IMR-90 (cell line): ENCODE measurements at regions not wholly inside any gene's neighbourhood (a gene's known extent, or its start where the extent isn't known, plus 50 kb on each side); places are given as distances from the start of the nearest gene placed in this dataset.

Experiments
- ATAC-seq: fragments of 200-7000 bp; cut with Tn5 transposase; 2 replicates; pipeline ENCODE4 v1.9.1; 2020; ENCODE audit warnings: low read depth, mild to moderate bottlenecking, moderate library complexity
- BruUV-seq: library from RNA; stranded (reverse); fragments of 400-500 nt; replicated peaks from 2 replicates; lab custom pipeline; 2021; lab: Mats Ljungman, UMichigan
- CTCF ChIA-PET: fragments of 300-600 bp; formaldehyde crosslinking; extraction: SDS; loops from one replicate; lab custom pipeline; 2021; ENCODE audit warnings: antibody characterized with exemption; lab: Yijun Ruan, JAX
- POLR2A ChIA-PET: fragments of 300-600 bp; sonication (Branson Sonifier 250); formaldehyde crosslinking; loops from one replicate; lab custom pipeline; 2022; ENCODE audit warnings: antibody characterized with exemption; ENCODE audit not compliant: unreplicated experiment; lab: Charles Lee
- DNase-seq: peaks from one replicate; pipeline ENCODE4 v3.0.0; 2013
- H2AFZ ChIP-seq: replicated peaks from 2 replicates; pipeline ENCODE3; 2013; ENCODE audit warnings: low read length, mild to moderate bottlenecking; ENCODE audit not compliant: poor library complexity
- H2AK5ac ChIP-seq: 2 replicates; pipeline ENCODE4 v1.6.1; 2013; ENCODE audit warnings: low read depth, low read length, inconsistent platforms
- H2AK9ac ChIP-seq: replicated peaks from 2 replicates; pipeline ENCODE3; 2013; ENCODE audit warnings: mild to moderate bottlenecking, low read depth, low read length, moderate library complexity; ENCODE audit not compliant: poor library complexity
- H2BK120ac ChIP-seq: 2 replicates; pipeline ENCODE4 v1.6.1; 2013; ENCODE audit warnings: low read depth, low read length, inconsistent platforms
- H2BK15ac ChIP-seq: 3 replicates; pipeline ENCODE4 v1.6.1; 2013; ENCODE audit warnings: low read depth, low read length, inconsistent platforms
- H2BK20ac ChIP-seq: 2 replicates; pipeline ENCODE4 v1.6.1; 2013; ENCODE audit warnings: low read depth, mild to moderate bottlenecking, inconsistent platforms, low read length, moderate library complexity
- H2BK5ac ChIP-seq: 2 replicates; pipeline ENCODE4 v1.6.1; 2013; ENCODE audit warnings: mild to moderate bottlenecking, low read depth, low read length, inconsistent platforms; ENCODE audit not compliant: poor library complexity, severe bottlenecking
- H3K14ac ChIP-seq: replicated peaks from 2 replicates; pipeline ENCODE4 v1.6.1; 2013; ENCODE audit warnings: low read depth, low read length, inconsistent platforms
- H3K18ac ChIP-seq: 2 replicates; pipeline ENCODE4 v1.6.1; 2013; ENCODE audit warnings: low read depth, low read length, control low read depth
- H3K23ac ChIP-seq: 2 replicates; pipeline ENCODE4 v1.6.1; 2013; ENCODE audit warnings: low read depth, low read length, inconsistent platforms
- H3K27ac ChIP-seq: 2 replicates; pipeline ENCODE4 v1.5.1; 2013; ENCODE audit warnings: mild to moderate bottlenecking, control low read depth, low read length; ENCODE audit not compliant: insufficient read depth
- H3K27me3 ChIP-seq: 2 replicates; pipeline ENCODE4 v1.6.1; 2013; ENCODE audit warnings: low read length; ENCODE audit not compliant: control insufficient read depth, insufficient read depth
- H3K36me3 ChIP-seq: 2 replicates; pipeline ENCODE4 v1.6.1; 2013; ENCODE audit warnings: low read length, mixed read lengths; ENCODE audit not compliant: control insufficient read depth, insufficient read depth
- H3K4ac ChIP-seq: 2 replicates; pipeline ENCODE4 v1.6.1; 2013; ENCODE audit warnings: low read depth, low read length, inconsistent platforms
- H3K4me1 ChIP-seq: 2 replicates; pipeline ENCODE4 v1.6.1; 2013; ENCODE audit warnings: low read length, mixed read lengths; ENCODE audit not compliant: control insufficient read depth, insufficient read depth
- H3K4me2 ChIP-seq: 2 replicates; pipeline ENCODE4 v1.6.1; 2013; ENCODE audit warnings: low read depth, mild to moderate bottlenecking, control low read depth, low read length, moderate library complexity
- H3K4me3 ChIP-seq: 2 replicates; pipeline ENCODE4 v1.5.1; 2013; ENCODE audit warnings: low read depth, mild to moderate bottlenecking, control low read depth, low read length, moderate library complexity; ENCODE audit not compliant: insufficient read depth
- H3K56ac ChIP-seq: 2 replicates; pipeline ENCODE4 v1.6.1; 2013; ENCODE audit warnings: low read length, inconsistent platforms; ENCODE audit not compliant: insufficient read depth; ENCODE audit errors: extremely low read depth
- H3K79me1 ChIP-seq, 2 experiments: 2 replicates each; pipeline ENCODE4 v1.6.1; 2013; ENCODE audit warnings: low read length in 2 of 2, inconsistent platforms in 1 of 2, low read depth in 1 of 2
- H3K9ac ChIP-seq: 2 replicates; pipeline ENCODE4 v1.6.1; 2013; ENCODE audit warnings: low read depth, low read length, control low read depth
- H3K9me1 ChIP-seq: 2 replicates; pipeline ENCODE4 v1.6.1; 2013; ENCODE audit warnings: low read length, inconsistent platforms; ENCODE audit not compliant: insufficient read depth
- H3K9me3 ChIP-seq: 2 replicates; pipeline ENCODE4 v1.6.1; 2013; ENCODE audit warnings: low read length; ENCODE audit not compliant: control insufficient read depth, insufficient read depth
- H4K20me1 ChIP-seq: 2 replicates; pipeline ENCODE4 v1.6.1; 2013; ENCODE audit warnings: low read length, inconsistent platforms; ENCODE audit not compliant: insufficient read depth
- H4K5ac ChIP-seq: 2 replicates; pipeline ENCODE4 v1.6.1; 2013; ENCODE audit warnings: mild to moderate bottlenecking, low read depth, low read length, control low read depth
- H4K8ac ChIP-seq, 2 experiments: 2 replicates each; pipeline ENCODE4 v1.6.1; 2013; ENCODE audit warnings: low read depth in 2 of 2, low read length in 2 of 2, control low read depth in 1 of 2, inconsistent platforms in 1 of 2
- H4K91ac ChIP-seq: 2 replicates; pipeline ENCODE4 v1.6.1; 2013; ENCODE audit warnings: low read depth, low read length, inconsistent platforms; ENCODE audit not compliant: insufficient read depth
- BHLHE40 ChIP-seq: fragments of 150-350 bp; IDR thresholded peaks from 2 replicates; pipeline ENCODE4 v1.6.1; 2016; ENCODE audit warnings: mild to moderate bottlenecking, low read depth, low read length
- CEBPB ChIP-seq: IDR thresholded peaks from 2 replicates; pipeline ENCODE4 v1.6.1; 2012; ENCODE audit warnings: low read depth, low read length, improper control_type of control experiment
- CHD1 ChIP-seq: IDR thresholded peaks from 2 replicates; pipeline ENCODE4 v1.6.1; 2012; ENCODE audit warnings: low read depth, low read length, improper control_type of control experiment
- CTCF ChIP-seq: conservative IDR thresholded peaks from 2 replicates; pipeline ENCODE4 v1.5.1; 2012; ENCODE audit warnings: mild to moderate bottlenecking, low read depth, low read length, improper control_type of control experiment
- ELK1 ChIP-seq: fragments of 150-350 bp; IDR thresholded peaks from 2 replicates; pipeline ENCODE4 v1.6.1; 2016; ENCODE audit warnings: low read depth, mild to moderate bottlenecking, low read length, moderate library complexity, borderline replicate concordance
- FOS ChIP-seq: fragments of 150-350 bp; IDR thresholded peaks from 2 replicates; pipeline ENCODE4 v1.6.1; 2016; ENCODE audit warnings: low read depth, low read length
- MAFK ChIP-seq: IDR thresholded peaks from 2 replicates; pipeline ENCODE4 v1.6.1; 2012; ENCODE audit warnings: low read depth, low read length, improper control_type of control experiment
- MAZ ChIP-seq: IDR thresholded peaks from 2 replicates; pipeline ENCODE4 v1.6.1; 2012; ENCODE audit warnings: low read depth, mild to moderate bottlenecking, low read length, improper control_type of control experiment, moderate library complexity, borderline replicate concordance
- MXI1 ChIP-seq: IDR thresholded peaks from 2 replicates; pipeline ENCODE4 v1.6.1; 2012; ENCODE audit warnings: low read depth, mild to moderate bottlenecking, low read length, moderate library complexity, borderline replicate concordance
- NFE2L2 ChIP-seq: fragments of 150-350 bp; IDR thresholded peaks from 2 replicates; pipeline ENCODE4 v1.6.1; 2016; ENCODE audit warnings: low read depth, mild to moderate bottlenecking, low read length
- POLR2A ChIP-seq: IDR thresholded peaks from 2 replicates; pipeline ENCODE4 v1.6.1; 2012; ENCODE audit warnings: mild to moderate bottlenecking, low read depth, low read length
- RAD21 ChIP-seq: IDR thresholded peaks from 2 replicates; pipeline ENCODE4 v1.6.1; 2012; ENCODE audit warnings: low read length, improper control_type of control experiment
- RCOR1 ChIP-seq: IDR thresholded peaks from 2 replicates; pipeline ENCODE4 v1.6.1; 2012; ENCODE audit warnings: mild to moderate bottlenecking, low read length, improper control_type of control experiment; ENCODE audit not compliant: insufficient replicate concordance
- RFX5 ChIP-seq: IDR thresholded peaks from 2 replicates; pipeline ENCODE4 v1.8.0; 2012; ENCODE audit warnings: low read depth, mild to moderate bottlenecking, low read length, moderate library complexity
- SMC3 ChIP-seq: fragments of 150-350 bp; IDR thresholded peaks from 2 replicates; pipeline ENCODE4 v1.6.1; 2016; ENCODE audit warnings: low read depth, mild to moderate bottlenecking, antibody characterized with exemption, low read length, moderate library complexity
- USF2 ChIP-seq: fragments of 150-350 bp; IDR thresholded peaks from 2 replicates; pipeline ENCODE4 v1.6.1; 2017; ENCODE audit warnings: mild to moderate bottlenecking, antibody characterized with exemption, low read length, low read depth
- dilution Hi-C: fragments of 300-500 bp; cut with HindIII; formaldehyde crosslinking; loops from one replicate; pipeline ENCODE4 v1.14.3; 2018; ENCODE audit warnings: low sequenced_read_pairs; ENCODE audit not compliant: unreplicated experiment
- in situ Hi-C: fragments of 300-500 bp; cut with MboI; formaldehyde crosslinking; loops from 3 replicates; pipeline ENCODE4 v1.14.3; 2019; ENCODE audit warnings: low sequenced_read_pairs, inconsistent platforms, mixed read lengths
- intact Hi-C: fragments of 100-400 bp; cut with micrococcal nuclease; formaldehyde crosslinking; loops from 2 replicates; pipeline ENCODE4 v1.10.0; 2022

- ATAC-seq = no peak
- Histone ChIP-seq H2AK9ac (no peak overlapping the region), H3K9me1 (no peaks in the 10 kb centered on the region), H2BK5ac (no peak overlapping the region), H3K4ac (no peak overlapping the region), H3K56ac (no peak overlapping the region), H3K14ac (no peak overlapping the region), H2AK5ac (no peak overlapping the region), H4K20me1 (no peaks in the 10 kb centered on the region), H3K27ac (no peak overlapping the region), H3K9ac (no peak overlapping the region), H4K8ac (no peak overlapping the region), H3K27me3 (no peaks in the 10 kb centered on the region), H2BK120ac (no peak overlapping the region), H2AFZ (no peak overlapping the region), H2BK20ac (no peak overlapping the region), H2BK15ac (no peak overlapping the region), H4K5ac (no peak overlapping the region), H3K79me1 (no peaks in the 10 kb centered on the region), H4K91ac (no peak overlapping the region), H3K4me1 (no peaks in the 10 kb centered on the region), H3K36me3 (no peaks in the 10 kb centered on the region), H3K4me3 (no peak overlapping the region), H3K23ac (no peak overlapping the region), H3K18ac (no peak overlapping the region), H3K9me3 (no peaks in the 10 kb centered on the region), H3K4me2 (no peak overlapping the region)
- TF ChIP-seq MAZ (no peak), FOS (no peak), SMC3 (no peak), CTCF (no peak), NFE2L2 (no peak), BHLHE40 (no peak), MAFK (no peak), MXI1 (no peak), RFX5 (no peak), CHD1 (no peak), USF2 (no peak), ELK1 (no peak), RCOR1 (no peak), RAD21 (no peak), POLR2A (no peak), CEBPB (no peak)
- in situ Hi-C loops (no loop called here), dilution Hi-C loops (no loop called here), intact Hi-C loops (no loop called here)
- BruUV-seq = no TSS peak
- no peak for DNase-seq
- CTCF ChIA-PET = interaction anchor here (0.6 kb wide), 1 partner anchor 30 kb away, joined by 3 read pairs; no protein-coding TSS in a partner anchor
- POLR2A ChIA-PET = no interaction called here
These were observed 1852.2 kb upstream of the IGFBP7 start for GRCh38 chr4:58962424-58962823.
